OCI-LY7 (cell line): ENCODE measurements at regions not wholly inside any gene's neighbourhood (a gene's known extent, or its start where the extent isn't known, plus 50 kb on each side); places are given as distances from the start of the nearest gene placed in this dataset.

Source experiments
- EZH2phosphoT487 ChIP-seq: fragments of 200-600 bp; sonication (generic); IDR thresholded peaks from 2 replicates; pipeline ENCODE4 v1.6.1; 2018; ENCODE audit warnings: low read depth, borderline replicate concordance, mild to moderate bottlenecking, mixed run types, antibody characterized with exemption, low read length, moderate library complexity, mixed read lengths
- TF ChIP-seq, protein P1 (sequence below): fragments of 200-600 bp; sonication (generic); conservative IDR thresholded peaks from 2 replicates; pipeline ENCODE4 v1.5.1; 2014; ENCODE audit warnings: mild to moderate bottlenecking, antibody characterized with exemption, low read length, moderate library complexity, mixed read lengths

DNA sequence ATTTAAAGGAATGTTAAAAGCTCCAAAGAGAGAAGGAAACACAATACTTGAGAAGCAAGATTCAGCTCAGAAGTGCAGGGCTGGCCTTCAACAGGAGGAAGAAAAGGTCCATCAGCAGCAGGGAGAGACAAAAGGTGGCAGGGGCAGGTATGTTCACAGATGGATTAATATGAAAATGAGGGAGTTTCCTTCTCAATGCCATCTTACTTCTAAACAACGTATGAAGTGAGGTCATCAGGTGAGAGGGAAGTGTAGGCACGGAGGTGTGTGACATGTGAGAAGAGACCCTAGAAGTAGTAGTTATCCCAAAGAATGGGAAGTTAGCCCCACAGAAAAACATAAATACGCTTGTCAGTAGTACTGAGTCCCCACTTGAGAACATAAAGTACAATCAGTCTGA is 122.5 kb downstream of the CCER1 start:
- TF ChIP-seq, protein P1, sequence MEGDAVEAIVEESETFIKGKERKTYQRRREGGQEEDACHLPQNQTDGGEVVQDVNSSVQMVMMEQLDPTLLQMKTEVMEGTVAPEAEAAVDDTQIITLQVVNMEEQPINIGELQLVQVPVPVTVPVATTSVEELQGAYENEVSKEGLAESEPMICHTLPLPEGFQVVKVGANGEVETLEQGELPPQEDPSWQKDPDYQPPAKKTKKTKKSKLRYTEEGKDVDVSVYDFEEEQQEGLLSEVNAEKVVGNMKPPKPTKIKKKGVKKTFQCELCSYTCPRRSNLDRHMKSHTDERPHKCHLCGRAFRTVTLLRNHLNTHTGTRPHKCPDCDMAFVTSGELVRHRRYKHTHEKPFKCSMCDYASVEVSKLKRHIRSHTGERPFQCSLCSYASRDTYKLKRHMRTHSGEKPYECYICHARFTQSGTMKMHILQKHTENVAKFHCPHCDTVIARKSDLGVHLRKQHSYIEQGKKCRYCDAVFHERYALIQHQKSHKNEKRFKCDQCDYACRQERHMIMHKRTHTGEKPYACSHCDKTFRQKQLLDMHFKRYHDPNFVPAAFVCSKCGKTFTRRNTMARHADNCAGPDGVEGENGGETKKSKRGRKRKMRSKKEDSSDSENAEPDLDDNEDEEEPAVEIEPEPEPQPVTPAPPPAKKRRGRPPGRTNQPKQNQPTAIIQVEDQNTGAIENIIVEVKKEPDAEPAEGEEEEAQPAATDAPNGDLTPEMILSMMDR = no peak
- no peak for TF ChIP-seq EZH2phosphoT487
